Heart right ventricle (tissue), 16 donors: ENCODE measurements at regions not wholly inside any gene's neighbourhood (a gene's known extent, or its start where the extent isn't known, plus 50 kb on each side); places are given as distances from the start of the nearest gene placed in this dataset.
A peak's percentile ranks its signal among the peaks of the same experiment; 100 is the strongest.

ENCODE experiments used
- ATAC-seq, 8 donors: fragments of 200-7000 bp; cut with Tn5 transposase; one replicate each; pipeline ENCODE4 v1.9.1; 2020; ENCODE audit warnings: mild to moderate bottlenecking in 8 of 8, moderate library complexity in 8 of 8, moderate number of reproducible peaks in 1 of 8
- DNase-seq, 2 donors: peaks; one replicate each; pipeline ENCODE4 v3.0.0-alpha.2; 2020
- H3K27ac ChIP-seq, 10 donors: fragments of 200-600 bp; sonication (generic) in 2 of 10; one replicate each; pipeline versions ENCODE4 v1.5.0 to v1.8.0; 2020 to 2022; ENCODE audit warnings: mild to moderate bottlenecking in 3 of 10
- H3K27me3 ChIP-seq, 7 donors: fragments of 200-600 bp; one replicate each; pipeline ENCODE4 v1.8.0; 2021 to 2022; ENCODE audit warnings: mild to moderate bottlenecking in 2 of 7
- H3K36me3 ChIP-seq, 9 donors: fragments of 200-600 bp; sonication (generic) in 1 of 9; one replicate each; pipeline versions ENCODE4 v1.5.0 to v1.8.0; 2020 to 2022; ENCODE audit warnings: mild to moderate bottlenecking in 2 of 9
- H3K4me1 ChIP-seq, 9 donors: fragments of 200-600 bp; sonication (generic) in 1 of 9; one replicate each; pipeline versions ENCODE4 v1.5.0 to v1.8.0; 2020 to 2022; ENCODE audit warnings: mild to moderate bottlenecking in 4 of 9
- H3K4me3 ChIP-seq, 10 donors: fragments of 200-600 bp; sonication (generic) in 2 of 10; one replicate each; pipeline versions ENCODE4 v1.5.0 to v1.8.0; 2020 to 2022; ENCODE audit warnings: mild to moderate bottlenecking in 7 of 10, moderate library complexity in 2 of 10
- H3K9me3 ChIP-seq, 11 donors: fragments of 200-600 bp in 10 of 11; sonication (generic) in 2 of 11; one replicate each; pipeline versions ENCODE4 v1.5.0 to v1.8.0; 2013 to 2022; ENCODE audit warnings: mild to moderate bottlenecking in 2 of 11, control low read depth in 1 of 11, moderate library complexity in 1 of 11
- WGBS, 2 donors: extraction: QIAGEN DNeasy Blood & Tissue Kit; methylation state at CpG; one replicate each; pipeline ENCODE4 v1.1.7; 2013; ENCODE audit warnings: inconsistent platforms in 1 of 2; 5-methylcytosine and 5-hydroxymethylcytosine counted together
- intact Hi-C, 10 donors: fragments of 100-400 bp; cut with DNase I; formaldehyde crosslinking; loops; one replicate each; pipeline versions ENCODE4 v1.11.1 to v1.14.2; 2022
- TF ChIP-seq, protein P1 (sequence below), 9 donors: fragments of 200-600 bp; sonication (generic) in 2 of 9; IDR thresholded peaks; one replicate each; pipeline versions ENCODE4 v1.5.0 to v1.8.0; 2021 to 2022; ENCODE audit warnings: antibody characterized with exemption in 9 of 9, mild to moderate bottlenecking in 5 of 9, moderate library complexity in 1 of 9
- donor health status: Arrhythmogenic right ventricular cardiomyopathy.
- donor health status: ischemic (EF 13 %, LVEDD 7.1; RV severe dilation, severe dysfunction).
- donor health status: healthy with polysubstance abuse.
- donor health status: DM: no; HTN: yes; CAD: no.
- donor health status: DM: no; HTN: no; CAD: no.
- donor health status: ischemic (EF 25% LVEDD 6.9; RV normal size, moderate dysfunction).
- donor health status: ischemic (EF 25% LVEDD 5.7; RV mildly dilated, moderate dysfunction).
- donor health status: healthy.
- donor health status: DM: yes; HTN: yes; CAD: no.
- donor health status: Ischemic cardiomyopathy.
- donor health status: ischemic (EF 35%, LVEDD 5.7; RV mildly dilated, moderate dysfunction).
- donor health status: nonischemic (EF 11% LVEDD 7.7; RV severe dilation, severe dysfunction).
- donor health status: DM: yes; HTN: yes; CAD: no.
- donor health status: PGD.
- donor health status: ischemic (EF 29% LVEDD 5.4; RV normal size, mild dysfunction).
- donor health status: nonischemic (EF 23%, LVEDD 6.1; RV moderate dilation, normal function).

DNA sequence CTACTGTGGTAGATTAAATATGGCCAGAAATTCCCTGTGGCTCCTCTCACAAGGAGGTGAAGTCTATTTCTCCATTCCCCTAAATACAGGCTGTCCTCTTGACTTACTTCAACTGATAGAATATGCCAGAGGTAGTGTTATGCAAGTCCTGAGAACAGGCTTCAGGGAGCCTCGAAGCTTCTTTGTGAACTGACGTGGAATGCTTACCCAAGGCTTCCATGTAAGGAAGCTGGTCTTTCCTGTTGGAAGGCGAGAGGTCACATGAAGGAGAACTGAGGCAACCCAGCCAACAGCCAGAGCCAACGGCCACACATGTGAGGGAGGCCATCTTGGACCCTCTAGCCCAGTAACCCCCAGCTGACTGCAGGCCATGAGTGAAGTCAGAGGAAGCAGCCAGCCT, 267.9 kb downstream of the MRTFB start:
- peaks cover 0 to 6% (median 0%) of the 10 kb centered on the region in 9 donors for H3K4me1 ChIP-seq
- peaks cover 0 to 8% (median 0%) of the 10 kb centered on the region in 11 donors for H3K9me3 ChIP-seq
- intact Hi-C loops, result loop anchor here in 2 of 10 donors (10.0 kb wide), 2 partner anchors 56 to 76 kb away; no protein-coding TSS in a partner anchor
- no peak overlapping the region for H3K4me3 ChIP-seq
- H3K27ac ChIP-seq, result no peak overlapping the region
- no peaks in the 10 kb centered on the region for H3K27me3 ChIP-seq
- TF ChIP-seq, protein P1, sequence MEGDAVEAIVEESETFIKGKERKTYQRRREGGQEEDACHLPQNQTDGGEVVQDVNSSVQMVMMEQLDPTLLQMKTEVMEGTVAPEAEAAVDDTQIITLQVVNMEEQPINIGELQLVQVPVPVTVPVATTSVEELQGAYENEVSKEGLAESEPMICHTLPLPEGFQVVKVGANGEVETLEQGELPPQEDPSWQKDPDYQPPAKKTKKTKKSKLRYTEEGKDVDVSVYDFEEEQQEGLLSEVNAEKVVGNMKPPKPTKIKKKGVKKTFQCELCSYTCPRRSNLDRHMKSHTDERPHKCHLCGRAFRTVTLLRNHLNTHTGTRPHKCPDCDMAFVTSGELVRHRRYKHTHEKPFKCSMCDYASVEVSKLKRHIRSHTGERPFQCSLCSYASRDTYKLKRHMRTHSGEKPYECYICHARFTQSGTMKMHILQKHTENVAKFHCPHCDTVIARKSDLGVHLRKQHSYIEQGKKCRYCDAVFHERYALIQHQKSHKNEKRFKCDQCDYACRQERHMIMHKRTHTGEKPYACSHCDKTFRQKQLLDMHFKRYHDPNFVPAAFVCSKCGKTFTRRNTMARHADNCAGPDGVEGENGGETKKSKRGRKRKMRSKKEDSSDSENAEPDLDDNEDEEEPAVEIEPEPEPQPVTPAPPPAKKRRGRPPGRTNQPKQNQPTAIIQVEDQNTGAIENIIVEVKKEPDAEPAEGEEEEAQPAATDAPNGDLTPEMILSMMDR (IDR thresholded peaks at IDR 0.05), result no peak
- H3K36me3 ChIP-seq, result no peaks in the 10 kb centered on the region
- DNase-seq (no peak), ATAC-seq (peak in 1 of 8 donors; percentile 19)
- 72 to 76% methylated on average over 4 of the region's 4 CpGs for WGBS, 2 donors

DNA sequence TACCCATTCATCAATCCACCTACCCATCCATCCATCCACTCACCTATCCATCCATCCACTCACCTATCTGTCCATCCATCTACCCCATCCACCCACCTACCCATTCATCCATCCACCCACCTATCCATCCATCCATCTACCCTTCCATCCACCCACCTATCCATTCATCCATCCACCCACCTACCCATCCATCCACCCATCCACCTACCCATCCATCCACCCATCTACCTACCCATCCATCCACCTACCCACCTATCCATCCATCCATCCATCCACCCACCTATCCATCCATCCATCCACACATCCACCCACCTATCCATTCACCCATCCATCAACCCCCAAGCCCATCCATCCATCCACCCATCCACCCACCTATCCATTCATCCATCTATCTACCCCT, 267.1 kb downstream of the MRTFB start:
- Histone ChIP-seq H3K4me3 (no peak overlapping the region), H3K27me3 (no peaks in the 10 kb centered on the region), H3K9me3 (peaks cover 0 to 8% (median 0%) of the 10 kb centered on the region in 11 donors), H3K4me1 (peaks cover 0 to 6% (median 0%) of the 10 kb centered on the region in 9 donors), H3K36me3 (no peaks in the 10 kb centered on the region), H3K27ac (no peak overlapping the region)
- DNase-seq, result no peak
- intact Hi-C loops, result loop anchor here in 2 of 10 donors (10.0 kb wide), 2 partner anchors 57 to 77 kb away; no protein-coding TSS in a partner anchor
- no peak for ATAC-seq
- TF ChIP-seq, protein P1 (IDR thresholded peaks at IDR 0.05), result no peak

DNA sequence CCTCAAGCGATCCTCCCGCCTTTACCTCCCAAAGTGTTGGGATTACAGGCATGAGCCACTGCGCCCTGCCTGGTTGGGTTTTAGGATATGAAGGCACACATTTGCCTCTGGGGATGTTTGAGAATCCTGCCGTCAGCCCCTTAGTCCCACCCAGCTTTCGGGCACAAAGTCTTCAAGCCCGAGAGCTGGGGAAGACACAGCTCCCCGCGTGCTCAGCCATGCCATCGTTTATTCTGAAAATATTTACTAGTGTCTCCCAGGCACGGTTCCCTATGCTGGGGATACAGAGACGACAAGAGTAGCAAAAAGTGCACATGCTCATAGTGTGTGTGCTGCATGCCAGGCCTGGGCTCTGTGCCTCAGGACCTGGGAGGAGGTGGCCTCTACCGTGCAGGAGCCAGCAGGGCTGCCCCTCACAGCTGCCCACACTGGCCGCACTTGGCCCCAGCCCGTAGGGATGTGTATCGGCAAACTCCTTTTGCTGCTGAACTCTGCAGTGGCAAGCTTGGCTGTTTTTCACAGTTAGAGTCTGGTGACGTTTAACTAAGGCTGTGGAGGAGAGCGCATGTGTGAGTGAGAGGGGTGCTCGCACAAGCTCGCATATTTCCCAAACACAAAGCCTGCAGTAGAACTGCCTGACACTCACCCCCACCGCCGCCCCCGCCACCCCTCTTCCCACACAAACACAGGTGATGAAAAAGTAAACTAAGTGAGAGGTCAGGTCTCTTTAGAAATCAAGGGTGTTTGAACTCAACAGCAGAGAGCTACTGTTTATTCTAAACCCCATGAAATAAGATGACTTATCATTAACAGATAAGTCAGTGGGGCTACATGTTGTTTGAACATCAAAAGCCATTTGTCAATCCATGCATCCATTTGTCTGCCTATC, 266.4 kb downstream of the MRTFB start:
- ATAC-seq (peak in 7 of 8 donors; percentile 34 to 73 (median 54)), DNase-seq (no peak)
- Histone ChIP-seq H3K4me3 (no peak overlapping the region), H3K27ac (no peak overlapping the region), H3K27me3 (no peaks in the 10 kb centered on the region), H3K4me1 (peaks cover 0 to 6% (median 0%) of the 10 kb centered on the region in 9 donors), H3K9me3 (peaks cover 0 to 8% (median 0%) of the 10 kb centered on the region in 11 donors), H3K36me3 (no peaks in the 10 kb centered on the region)
- intact Hi-C loops, result loop anchor here in 2 of 10 donors (10.0 kb wide), 2 partner anchors 57 to 77 kb away; no protein-coding TSS in a partner anchor
- TF ChIP-seq, protein P1 (IDR thresholded peaks at IDR 0.05), result no peak
- WGBS, 2 donors, result 57 to 62% methylated on average over 22 of the region's 22 CpGs

DNA sequence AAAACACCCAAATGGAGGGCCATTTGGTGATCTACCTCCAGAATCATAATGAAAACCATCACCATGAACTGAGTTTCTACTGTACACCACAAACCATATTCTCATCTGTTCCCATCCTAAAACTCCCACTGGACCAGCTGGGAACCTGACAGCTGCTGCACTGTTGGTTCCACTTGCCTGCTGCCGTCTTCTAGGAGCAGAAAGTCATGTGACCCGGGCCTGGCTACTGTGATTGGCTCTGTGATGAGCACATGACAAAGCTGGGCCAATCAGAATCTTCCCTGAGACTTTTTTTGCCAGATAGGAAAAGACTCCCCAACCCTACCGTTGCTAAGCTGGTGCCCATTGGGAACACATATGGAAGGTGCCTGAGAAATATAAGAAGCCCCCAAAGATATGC, 264.2 kb downstream of the MRTFB start:
- intact Hi-C loops, result loop anchor here in 2 of 10 donors (10.0 kb wide), 2 partner anchors 60 to 80 kb away; no protein-coding TSS in a partner anchor
- 83 to 90% methylated on average over 3 of the region's 3 CpGs for WGBS, 2 donors

More for the DNA sequence above, 264.2 kb downstream of the MRTFB start:
- DNase-seq (no peak), ATAC-seq (no peak)
- Histone ChIP-seq H3K4me1 (peaks cover 0 to 6% (median 0%) of the 10 kb centered on the region in 9 donors), H3K27me3 (no peaks in the 10 kb centered on the region), H3K27ac (no peak overlapping the region), H3K36me3 (no peaks in the 10 kb centered on the region), H3K9me3 (no peaks in the 10 kb centered on the region), H3K4me3 (no peak overlapping the region)
- TF ChIP-seq, protein P1 (IDR thresholded peaks at IDR 0.05), result no peak
